H9 (cell line): ENCODE measurements at regions not wholly inside any gene's neighbourhood (a gene's known extent, or its start where the extent isn't known, plus 50 kb on each side); places are given as distances from the start of the nearest gene placed in this dataset.

Source experiments
- DNase-seq: peaks from one replicate; pipeline ENCODE4 v3.0.0-alpha.2; 2017
- H2AFZ ChIP-seq: one replicate; pipeline ENCODE4 v1.6.1; 2013; ENCODE audit warnings: mild to moderate bottlenecking, low read length, control low read depth, moderate library complexity
- H2AK5ac ChIP-seq: 2 replicates; pipeline ENCODE4 v1.6.1; 2013; ENCODE audit warnings: low read length, control low read depth, mixed read lengths; ENCODE audit not compliant: insufficient read length
- H2BK120ac ChIP-seq: one replicate; pipeline ENCODE4 v1.6.1; 2013; ENCODE audit warnings: low read depth, mild to moderate bottlenecking, low read length, control low read depth, inconsistent platforms; ENCODE audit not compliant: poor library complexity, severe bottlenecking
- H2BK12ac ChIP-seq: 2 replicates; pipeline ENCODE4 v1.6.1; 2013; ENCODE audit warnings: low read length, control low read depth, mixed read lengths, low read depth; ENCODE audit not compliant: insufficient read length
- H2BK15ac ChIP-seq: 2 replicates; pipeline ENCODE4 v1.6.1; 2013; ENCODE audit warnings: low read depth, low read length, control low read depth
- H2BK20ac ChIP-seq: one replicate; pipeline ENCODE4 v1.6.1; 2013; ENCODE audit warnings: low read depth, mild to moderate bottlenecking, low read length, control low read depth, inconsistent platforms; ENCODE audit not compliant: poor library complexity, severe bottlenecking
- H2BK5ac ChIP-seq: 2 replicates; pipeline ENCODE4 v1.6.1; 2013; ENCODE audit warnings: low read length, control low read depth, mixed read lengths; ENCODE audit not compliant: insufficient read length
- H3K14ac ChIP-seq: 2 replicates; pipeline ENCODE4 v1.6.1; 2013; ENCODE audit warnings: low read length, control low read depth; ENCODE audit not compliant: insufficient read depth
- H3K18ac ChIP-seq: 2 replicates; pipeline ENCODE4 v1.6.1; 2013; ENCODE audit warnings: low read depth, mild to moderate bottlenecking, mixed read lengths, low read length, control low read depth; ENCODE audit not compliant: insufficient read length
- H3K23ac ChIP-seq: 2 replicates; pipeline ENCODE4 v1.6.1; 2013; ENCODE audit warnings: low read length, control low read depth, mixed read lengths, low read depth; ENCODE audit not compliant: insufficient read length
- H3K23me2 ChIP-seq: 2 replicates; pipeline ENCODE4 v1.6.1; 2013; ENCODE audit warnings: low read depth, mild to moderate bottlenecking, mixed read lengths, low read length, control low read depth; ENCODE audit not compliant: insufficient read length, poor library complexity, severe bottlenecking
- H3K27ac ChIP-seq: 2 replicates; pipeline ENCODE4 v1.5.1; 2013; ENCODE audit warnings: low read length, control low read depth, mixed read lengths, low read depth; ENCODE audit not compliant: insufficient read length
- H3K27me3 ChIP-seq: 2 replicates; pipeline ENCODE4 v1.6.1; 2013; ENCODE audit warnings: low read length, control low read depth, inconsistent platforms; ENCODE audit not compliant: insufficient read depth
- H3K4ac ChIP-seq: 2 replicates; pipeline ENCODE4 v1.6.1; 2013; ENCODE audit warnings: low read depth, mild to moderate bottlenecking, control low read depth, inconsistent platforms, low read length, moderate library complexity
- H3K4me1 ChIP-seq: 2 replicates; pipeline ENCODE4 v1.6.1; 2013; ENCODE audit warnings: low read length, control low read depth, inconsistent platforms; ENCODE audit not compliant: insufficient read depth
- H3K4me2 ChIP-seq: 2 replicates; pipeline ENCODE4 v1.6.1; 2013; ENCODE audit warnings: low read length, control low read depth, mixed read lengths; ENCODE audit not compliant: insufficient read length, insufficient read depth
- H3K56ac ChIP-seq: 2 replicates; pipeline ENCODE4 v1.6.1; 2013; ENCODE audit warnings: low read depth, mild to moderate bottlenecking, mixed read lengths, low read length, control low read depth; ENCODE audit not compliant: insufficient read length
- H3K79me1 ChIP-seq: 2 replicates; pipeline ENCODE4 v1.6.1; 2013; ENCODE audit warnings: low read depth, mild to moderate bottlenecking, moderate library complexity, low read length, control low read depth, inconsistent platforms; ENCODE audit not compliant: insufficient read depth, poor library complexity, severe bottlenecking
- H3K79me2 ChIP-seq: 2 replicates; pipeline ENCODE4 v1.6.1; 2013; ENCODE audit warnings: low read length, control low read depth, inconsistent platforms; ENCODE audit not compliant: insufficient read depth
- H3K9ac ChIP-seq: 2 replicates; pipeline ENCODE4 v1.6.1; 2013; ENCODE audit warnings: low read length, control low read depth, mixed read lengths; ENCODE audit not compliant: insufficient read length; ENCODE audit errors: extremely low read depth
- H3K9me3 ChIP-seq: one replicate; pipeline ENCODE4 v1.6.1; 2013; ENCODE audit warnings: low read depth, low read length, inconsistent platforms; ENCODE audit not compliant: control insufficient read depth
- H3T11ph ChIP-seq: one replicate; pipeline ENCODE4 v1.6.1; 2013; ENCODE audit warnings: mild to moderate bottlenecking, low read length, control low read depth, inconsistent platforms
- H4K20me1 ChIP-seq: one replicate; pipeline ENCODE4 v1.6.1; 2013; ENCODE audit not compliant: control insufficient read depth, insufficient read length, insufficient read depth
- H4K5ac ChIP-seq: 2 replicates; pipeline ENCODE4 v1.6.1; 2013; ENCODE audit warnings: low read depth, mild to moderate bottlenecking, mixed read lengths, low read length, control low read depth; ENCODE audit not compliant: insufficient read length
- H4K8ac ChIP-seq: replicated peaks from 2 replicates; pipeline ENCODE4 v1.6.1; 2013; ENCODE audit warnings: low read length, control low read depth, mixed read lengths, low read depth; ENCODE audit not compliant: insufficient read length
- H4K91ac ChIP-seq: 2 replicates; pipeline ENCODE4 v1.6.1; 2013; ENCODE audit warnings: low read depth, mild to moderate bottlenecking, moderate library complexity, mixed read lengths, low read length, control low read depth; ENCODE audit not compliant: insufficient read length
- H3K27ac Mint-ChIP-seq, 3 experiments: 2 replicates in 2 of 3; 3 replicates in 1 of 3; pipeline ENCODE4 v1.8.0; 2020 to 2021; ENCODE audit warnings: mixed read lengths in 3 of 3, mild to moderate bottlenecking in 1 of 3, moderate library complexity in 1 of 3
- H3K27me3 Mint-ChIP-seq: 2 replicates; pipeline ENCODE4 v1.8.0; 2021; ENCODE audit warnings: low read depth, mild to moderate bottlenecking, moderate library complexity, mixed read lengths
- H3K36me3 Mint-ChIP-seq, 3 experiments: 2 replicates in 2 of 3; 3 replicates in 1 of 3; pipeline ENCODE4 v1.8.0; 2020 to 2021; ENCODE audit warnings: low read depth in 3 of 3, mixed read lengths in 3 of 3; ENCODE audit not compliant: insufficient read depth in 1 of 3
- H3K4me1 Mint-ChIP-seq, 2 experiments: 2 replicates each; pipeline ENCODE4 v1.8.0; 2020; ENCODE audit warnings: mixed read lengths in 2 of 2
- H3K4me3 Mint-ChIP-seq, 2 experiments: 2 replicates in 1 of 2; 3 replicates in 1 of 2; pipeline ENCODE4 v1.8.0; 2020 to 2021; ENCODE audit warnings: mild to moderate bottlenecking in 2 of 2, mixed read lengths in 2 of 2, moderate library complexity in 1 of 2
- H3K9me3 Mint-ChIP-seq, 2 experiments: 2 replicates in 1 of 2; 3 replicates in 1 of 2; pipeline ENCODE4 v1.8.0; 2020; ENCODE audit warnings: mild to moderate bottlenecking in 2 of 2, mixed read lengths in 2 of 2, moderate library complexity in 1 of 2
- WGBS: extraction: QIAGEN DNeasy Blood & Tissue Kit; methylation state at CpG from one replicate; pipeline ENCODE4 v1.1.7; 2013; ENCODE audit warnings: missing lambda C conversion rate, low lambda C conversion rate, mixed read lengths; ENCODE audit not compliant: insufficient read length; ENCODE audit errors: extremely low coverage; 5-methylcytosine and 5-hydroxymethylcytosine counted together
- TF ChIP-seq, protein P1 (sequence below): fragments of 200-600 bp; sonication (generic); conservative IDR thresholded peaks from 3 replicates; pipeline ENCODE4 v1.8.0; 2021; ENCODE audit warnings: antibody characterized with exemption, mild to moderate bottlenecking

- WGBS, result no CpG with 5 or more reads among the region's 1 CpG
- 0 out of 7 replicates have a peak, but pooled peaks cover 0 to 2% (median 0%) of the 10 kb centered on the region in 3 experiments for H3K36me3 Mint-ChIP-seq
Measured at GRCh38 chr2:205905576-205905975, 180.4 kb downstream of the INO80D start.

More at GRCh38 chr2:205905576-205905975, 180.4 kb downstream of the INO80D start:
- no peaks in the 10 kb centered on the region for H3K79me1 ChIP-seq
- H3K4me2 ChIP-seq, result no peak overlapping the region
- no peaks in the 10 kb centered on the region for H3K23me2 ChIP-seq
- no peak overlapping the region for H2BK15ac ChIP-seq
- no peaks in the 10 kb centered on the region for H4K20me1 ChIP-seq
- Mint-ChIP-seq H3K4me3 (no peak overlapping the region), H3K4me1 (no peaks in the 10 kb centered on the region), H3K9me3 (peaks cover 0 to 4% of the 10 kb centered on the region in 2 experiments; a peak in 1 of 5 replicates), H3K27ac (peak overlapping the region in 1 of 3 experiments; percentile 30; a peak in 1 of 7 replicates), H3K27me3 (no peaks in the 10 kb centered on the region; the same call in 1 of the 2 replicates)
- H4K5ac ChIP-seq, result no peak overlapping the region
- no peak overlapping the region for H3T11ph ChIP-seq
- H4K8ac ChIP-seq, result no peak overlapping the region
- no peaks in the 10 kb centered on the region for H3K27me3 ChIP-seq
- no peak overlapping the region for H3K9ac ChIP-seq
- TF ChIP-seq, protein P1, sequence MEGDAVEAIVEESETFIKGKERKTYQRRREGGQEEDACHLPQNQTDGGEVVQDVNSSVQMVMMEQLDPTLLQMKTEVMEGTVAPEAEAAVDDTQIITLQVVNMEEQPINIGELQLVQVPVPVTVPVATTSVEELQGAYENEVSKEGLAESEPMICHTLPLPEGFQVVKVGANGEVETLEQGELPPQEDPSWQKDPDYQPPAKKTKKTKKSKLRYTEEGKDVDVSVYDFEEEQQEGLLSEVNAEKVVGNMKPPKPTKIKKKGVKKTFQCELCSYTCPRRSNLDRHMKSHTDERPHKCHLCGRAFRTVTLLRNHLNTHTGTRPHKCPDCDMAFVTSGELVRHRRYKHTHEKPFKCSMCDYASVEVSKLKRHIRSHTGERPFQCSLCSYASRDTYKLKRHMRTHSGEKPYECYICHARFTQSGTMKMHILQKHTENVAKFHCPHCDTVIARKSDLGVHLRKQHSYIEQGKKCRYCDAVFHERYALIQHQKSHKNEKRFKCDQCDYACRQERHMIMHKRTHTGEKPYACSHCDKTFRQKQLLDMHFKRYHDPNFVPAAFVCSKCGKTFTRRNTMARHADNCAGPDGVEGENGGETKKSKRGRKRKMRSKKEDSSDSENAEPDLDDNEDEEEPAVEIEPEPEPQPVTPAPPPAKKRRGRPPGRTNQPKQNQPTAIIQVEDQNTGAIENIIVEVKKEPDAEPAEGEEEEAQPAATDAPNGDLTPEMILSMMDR, result no peak
- H4K91ac ChIP-seq, result no peak overlapping the region
- no peak overlapping the region for H3K14ac ChIP-seq
- H3K18ac ChIP-seq, result no peak overlapping the region
- H3K56ac ChIP-seq, result no peak overlapping the region
- no peak overlapping the region for H2AK5ac ChIP-seq
- no peaks in the 10 kb centered on the region for H3K4me1 ChIP-seq
- H3K27ac ChIP-seq, result no peak overlapping the region
- no peak overlapping the region for H3K4ac ChIP-seq
- H3K79me2 ChIP-seq, result no peaks in the 10 kb centered on the region
- H2BK5ac ChIP-seq, result no peak overlapping the region
- H3K23ac ChIP-seq, result no peak overlapping the region
- no peaks in the 10 kb centered on the region for H3K9me3 ChIP-seq
- no peak overlapping the region for H2BK20ac ChIP-seq
- no peak overlapping the region for H2AFZ ChIP-seq
- no peak for DNase-seq
- no peak overlapping the region for H2BK12ac ChIP-seq
- no peak overlapping the region for H2BK120ac ChIP-seq
